RWPE1 (cell line): ENCODE measurements at regions not wholly inside any gene's neighbourhood (a gene's known extent, or its start where the extent isn't known, plus 50 kb on each side); places are given as distances from the start of the nearest gene placed in this dataset.

Experiments used
- CTCF ChIA-PET: fragments of 350-600 bp; sonication (Branson Sonifier 250); formaldehyde crosslinking; extraction: SDS; loops from one replicate; lab custom pipeline; 2021; lab: Yijun Ruan, JAX
- POLR2A ChIA-PET: fragments of 400-600 bp; formaldehyde crosslinking; extraction: SDS; loops from one replicate; lab custom pipeline; 2020; ENCODE audit warnings: antibody characterized with exemption; ENCODE audit not compliant: low non-redundant PET; lab: Yijun Ruan, JAX
- DNase-seq: peaks from one replicate; pipeline ENCODE4 v3.0.0; 2012; ENCODE audit warnings: low spot score
- H3K27ac ChIP-seq: fragments of 450-650 bp; 2 replicates; pipeline ENCODE4 v1.5.1; 2017
- TF ChIP-seq, protein P1 (sequence below): fragments of 450-650 bp; conservative IDR thresholded peaks from 2 replicates; pipeline ENCODE4 v1.5.1; 2017; ENCODE audit warnings: low read depth, mild to moderate bottlenecking

DNA sequence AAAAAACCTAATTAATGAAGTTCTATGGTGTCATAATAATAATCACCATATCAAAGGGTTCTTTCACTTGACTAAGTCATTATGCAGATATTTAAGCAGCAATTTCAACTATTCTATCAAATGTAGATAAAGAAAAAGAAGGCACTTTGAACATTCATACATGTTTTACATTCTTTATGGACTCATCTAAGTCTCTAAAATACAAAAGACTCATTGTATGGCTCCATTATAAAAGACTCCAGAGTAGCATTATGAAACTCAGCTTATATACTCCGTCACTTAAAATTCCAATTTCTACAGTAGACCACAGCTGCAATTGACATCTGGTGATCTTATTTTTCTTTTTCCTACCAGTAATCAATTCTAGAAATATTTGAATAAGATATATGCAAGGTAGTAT is 173.5 kb upstream of the KIF2B start:
- ChIA-PET POLR2A (no interaction called here), CTCF (interaction anchor here (0.6 kb wide), 1 partner anchor 1478 kb away, joined by 3 read pairs; no protein-coding TSS in a partner anchor)
- TF ChIP-seq, protein P1, sequence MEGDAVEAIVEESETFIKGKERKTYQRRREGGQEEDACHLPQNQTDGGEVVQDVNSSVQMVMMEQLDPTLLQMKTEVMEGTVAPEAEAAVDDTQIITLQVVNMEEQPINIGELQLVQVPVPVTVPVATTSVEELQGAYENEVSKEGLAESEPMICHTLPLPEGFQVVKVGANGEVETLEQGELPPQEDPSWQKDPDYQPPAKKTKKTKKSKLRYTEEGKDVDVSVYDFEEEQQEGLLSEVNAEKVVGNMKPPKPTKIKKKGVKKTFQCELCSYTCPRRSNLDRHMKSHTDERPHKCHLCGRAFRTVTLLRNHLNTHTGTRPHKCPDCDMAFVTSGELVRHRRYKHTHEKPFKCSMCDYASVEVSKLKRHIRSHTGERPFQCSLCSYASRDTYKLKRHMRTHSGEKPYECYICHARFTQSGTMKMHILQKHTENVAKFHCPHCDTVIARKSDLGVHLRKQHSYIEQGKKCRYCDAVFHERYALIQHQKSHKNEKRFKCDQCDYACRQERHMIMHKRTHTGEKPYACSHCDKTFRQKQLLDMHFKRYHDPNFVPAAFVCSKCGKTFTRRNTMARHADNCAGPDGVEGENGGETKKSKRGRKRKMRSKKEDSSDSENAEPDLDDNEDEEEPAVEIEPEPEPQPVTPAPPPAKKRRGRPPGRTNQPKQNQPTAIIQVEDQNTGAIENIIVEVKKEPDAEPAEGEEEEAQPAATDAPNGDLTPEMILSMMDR: no peak
- no peak overlapping the region for H3K27ac ChIP-seq
- DNase-seq: no peak

DNA sequence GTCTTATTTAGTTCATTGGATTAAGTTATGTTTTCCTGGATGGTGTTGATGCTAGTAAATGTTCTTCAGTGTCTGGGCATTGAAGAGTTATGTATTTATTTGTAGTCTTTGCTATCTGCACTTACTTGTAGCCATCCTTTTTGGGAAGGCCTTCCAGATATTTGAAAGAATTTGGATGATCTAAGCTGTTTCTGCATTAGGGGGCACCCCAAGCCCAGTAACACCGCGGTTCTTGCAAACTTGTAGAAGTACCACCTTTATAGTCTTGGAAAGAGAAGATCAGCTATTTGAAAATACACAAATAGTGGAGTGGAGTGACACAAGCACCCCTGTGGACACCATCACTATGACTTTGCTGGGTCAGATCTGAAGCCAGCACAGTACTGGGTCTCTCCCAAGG is 175.9 kb upstream of the KIF2B start:
- no peak overlapping the region for H3K27ac ChIP-seq
- no peak for DNase-seq
- POLR2A ChIA-PET: no interaction called here
- TF ChIP-seq, protein P1: no peak
- CTCF ChIA-PET: interaction anchor here (0.6 kb wide), 1 partner anchor 39 kb away, joined by 5 read pairs; no protein-coding TSS in a partner anchor

DNA sequence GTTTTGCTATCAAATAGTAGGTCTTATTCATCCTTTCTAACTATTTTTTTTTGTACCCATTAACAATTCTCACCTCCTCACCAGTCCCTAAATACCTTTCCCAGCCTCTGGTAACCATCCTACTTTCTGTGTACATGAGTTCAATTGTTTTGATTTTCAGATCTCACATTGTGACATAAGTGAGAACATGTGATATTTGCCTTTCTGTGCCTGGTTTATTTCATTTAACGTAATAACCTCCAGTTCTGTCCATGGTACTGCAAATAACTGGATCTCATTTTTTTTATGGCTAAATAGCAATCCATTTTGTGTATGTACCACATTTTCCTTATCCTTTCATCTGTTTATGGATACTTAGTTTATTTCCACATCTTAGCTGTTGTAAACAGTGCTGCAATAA is 181.9 kb upstream of the KIF2B start:
- CTCF ChIA-PET: interaction anchor here (0.7 kb wide), 1 partner anchor 72 kb away, joined by 3 read pairs; no protein-coding TSS in a partner anchor
- POLR2A ChIA-PET: no interaction called here

DNA sequence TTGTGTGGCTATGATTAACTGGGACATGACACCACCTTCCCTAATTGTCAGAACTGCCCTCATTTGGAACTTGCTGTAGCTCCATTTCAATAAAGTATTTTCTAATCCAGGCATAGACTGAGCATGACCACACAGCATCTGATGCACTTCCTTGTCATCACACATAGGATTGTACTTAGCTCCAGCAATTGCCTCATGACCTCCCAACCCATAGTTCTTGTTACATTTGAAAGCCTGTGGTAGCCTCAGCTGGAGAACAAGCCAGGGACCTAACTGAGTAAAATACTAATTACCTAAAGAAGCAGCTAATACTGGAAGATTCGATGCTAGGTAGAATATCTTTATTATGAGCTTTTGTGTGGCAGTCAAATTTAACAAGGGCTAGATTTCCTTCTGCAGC is 187.3 kb upstream of the KIF2B start:
- CTCF ChIA-PET: no interaction called here
- POLR2A ChIA-PET: no interaction called here

More for the DNA sequence above, 181.9 kb upstream of the KIF2B start:
- TF ChIP-seq, protein P1: no peak
- no peak for DNase-seq
- no peak overlapping the region for H3K27ac ChIP-seq

DNA sequence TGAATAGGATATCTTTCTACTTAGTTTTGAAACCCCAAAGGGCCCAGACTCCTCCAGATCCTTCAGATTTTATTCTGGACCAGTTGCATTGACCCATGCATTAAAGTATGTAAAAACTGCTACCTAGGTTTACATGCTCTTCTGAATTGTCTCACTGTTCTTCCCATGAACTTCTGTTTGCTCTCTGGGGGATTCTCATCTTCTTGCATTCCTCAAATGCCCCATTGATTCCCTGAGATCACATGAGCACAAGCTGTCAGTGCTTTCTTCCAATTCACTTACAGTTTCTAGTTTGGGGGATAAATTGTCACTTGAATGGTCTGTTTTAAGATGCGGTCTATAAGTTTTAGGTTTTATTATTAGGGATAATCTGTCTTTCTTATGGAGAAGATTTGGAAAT is 188.9 kb upstream of the KIF2B start:
- CTCF ChIA-PET: no interaction called here
- TF ChIP-seq, protein P1: no peak
- POLR2A ChIA-PET: no interaction called here

More for the DNA sequence above, 187.3 kb upstream of the KIF2B start:
- TF ChIP-seq, protein P1: no peak
- no peak for DNase-seq
- H3K27ac ChIP-seq: no peak overlapping the region

DNA sequence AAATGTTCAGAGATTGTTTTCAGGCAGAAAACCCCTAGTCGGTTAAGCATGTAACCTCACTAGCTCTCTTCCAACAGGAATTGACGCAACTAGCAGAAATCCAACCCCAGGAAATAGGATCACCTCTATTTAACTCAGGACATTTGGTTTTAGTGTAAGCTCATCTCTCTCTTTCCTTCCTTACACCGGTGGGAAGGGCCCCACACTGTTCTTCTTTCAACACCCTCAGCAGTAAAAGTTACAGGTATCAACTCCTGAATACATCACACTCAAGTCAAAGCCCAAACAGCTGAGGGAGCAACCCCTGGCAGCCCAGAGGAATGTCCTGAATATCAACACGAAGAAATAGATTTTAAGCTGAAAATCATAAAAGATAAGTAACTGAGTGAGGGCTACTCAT is 191.2 kb upstream of the KIF2B start:
- TF ChIP-seq, protein P1: no peak
- ChIA-PET CTCF (no interaction called here), POLR2A (no interaction called here)
- H3K27ac ChIP-seq: no peak overlapping the region
- DNase-seq: no peak

More for the DNA sequence above, 188.9 kb upstream of the KIF2B start:
- no peak overlapping the region for H3K27ac ChIP-seq
- DNase-seq: no peak
